Loucy (cell line): ENCODE measurements at regions not wholly inside any gene's neighbourhood (a gene's known extent, or its start where the extent isn't known, plus 50 kb on each side); places are given as distances from the start of the nearest gene placed in this dataset.
"Not testable (repeated sequence)": the region's sequence is repeated elsewhere in the genome, so short reads cannot be mapped to it uniquely, and the experiment has no call there.

Experiments used
- H2AFZ ChIP-seq: fragments of 200-600 bp; sonication (generic); 2 replicates; pipeline ENCODE4 v1.6.0; 2016; ENCODE audit warnings: antibody characterized with exemption, mild to moderate bottlenecking, low read length, moderate library complexity
- H3F3A ChIP-seq: fragments of 200-600 bp; 2 replicates; pipeline ENCODE4 v1.6.0; 2016; ENCODE audit warnings: antibody characterized with exemption, low read depth, mild to moderate bottlenecking
- H3K27me3 ChIP-seq: fragments of 200-600 bp; sonication (generic); 2 replicates; pipeline ENCODE4 v1.6.1; 2014; ENCODE audit warnings: low read length, mild to moderate bottlenecking; ENCODE audit not compliant: insufficient read depth, poor library complexity, severe bottlenecking
- H3K36me3 ChIP-seq: fragments of 200-600 bp; sonication (generic); 2 replicates; pipeline ENCODE4 v1.6.1; 2016; ENCODE audit warnings: low read length; ENCODE audit not compliant: insufficient read depth
- H3K4me1 ChIP-seq: fragments of 200-600 bp; sonication (generic); 2 replicates; pipeline ENCODE4 v1.5.1; 2014; ENCODE audit warnings: low read length, mild to moderate bottlenecking; ENCODE audit not compliant: insufficient read depth, poor library complexity, severe bottlenecking
- H3K4me2 ChIP-seq: fragments of 200-600 bp; sonication (generic); 2 replicates; pipeline ENCODE4 v1.6.0; 2014; ENCODE audit warnings: antibody characterized with exemption, low read length, low read depth, mild to moderate bottlenecking; ENCODE audit not compliant: poor library complexity, severe bottlenecking
- H3K4me3 ChIP-seq: fragments of 200-600 bp; sonication (generic); 2 replicates; pipeline ENCODE4 v1.5.1; 2014; ENCODE audit warnings: low read length, mild to moderate bottlenecking, mixed read lengths; ENCODE audit not compliant: poor library complexity, severe bottlenecking
- H3K79me2 ChIP-seq: fragments of 200-600 bp; sonication (generic); 2 replicates; pipeline ENCODE4 v1.6.1; 2014; ENCODE audit warnings: low read length; ENCODE audit not compliant: insufficient read depth
- H3K9ac ChIP-seq: fragments of 200-600 bp; sonication (generic); 2 replicates; pipeline ENCODE4 v1.6.0; 2014; ENCODE audit warnings: mild to moderate bottlenecking, low read depth, low read length, moderate library complexity; ENCODE audit not compliant: poor library complexity, severe bottlenecking
- H3K9me2 ChIP-seq: fragments of 200-600 bp; sonication (generic); replicated peaks from 2 replicates; pipeline ENCODE4 v1.6.1; 2016; ENCODE audit warnings: low read depth, low read length, mixed read lengths
- H3K9me3 ChIP-seq: fragments of 200-600 bp; sonication (generic); 2 replicates; pipeline ENCODE4 v1.6.1; 2014; ENCODE audit warnings: mild to moderate bottlenecking, antibody characterized with exemption, low read length, low read depth; ENCODE audit not compliant: insufficient read depth
- H4K20me1 ChIP-seq: fragments of 200-600 bp; sonication (generic); 2 replicates; pipeline ENCODE4 v1.6.0; 2014; ENCODE audit warnings: antibody characterized with exemption, low read length, mild to moderate bottlenecking; ENCODE audit not compliant: insufficient read depth, poor library complexity, severe bottlenecking
- EZH2phosphoT487 ChIP-seq: fragments of 200-600 bp; IDR thresholded peaks from 2 replicates; pipeline ENCODE4 v1.6.1; 2018; ENCODE audit warnings: antibody characterized with exemption, mild to moderate bottlenecking, moderate library complexity, borderline replicate concordance
- TF ChIP-seq, protein P1 (sequence below): fragments of 200-600 bp; sonication (generic); conservative IDR thresholded peaks from 2 replicates; pipeline ENCODE4 v1.5.1; 2014; ENCODE audit warnings: mild to moderate bottlenecking, antibody characterized with exemption, low read length

DNA sequence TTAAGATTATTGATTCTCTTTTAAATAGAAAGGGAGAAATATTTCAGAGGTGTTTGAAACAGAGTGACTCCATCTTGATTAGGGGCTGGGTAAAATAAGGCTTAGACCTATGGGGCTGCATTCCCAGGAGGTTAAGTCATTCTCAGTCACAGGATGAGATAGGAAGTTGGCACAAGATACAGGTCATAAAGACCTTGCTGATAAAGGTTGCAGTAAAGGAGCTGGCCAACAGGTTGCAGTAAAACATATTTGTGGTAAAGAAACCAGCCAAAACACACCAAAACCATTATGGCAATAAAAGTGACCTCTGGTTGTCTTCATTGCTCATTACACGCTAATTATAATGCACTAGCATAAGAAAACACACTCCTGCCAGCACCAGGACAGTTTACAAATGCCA, 165.0 kb downstream of the SPIN4 start:
- Histone ChIP-seq H3K9ac (no peak overlapping the region), H3K27me3 (no peaks in the 10 kb centered on the region), H3K4me3 (no peak overlapping the region), H2AFZ (no peak overlapping the region), H3K9me2 (no peaks in the 10 kb centered on the region), H3K36me3 (no peaks in the 10 kb centered on the region), H3K4me1 (no peaks in the 10 kb centered on the region), H3F3A (no peaks in the 10 kb centered on the region), H3K9me3 (no peaks in the 10 kb centered on the region), H3K4me2 (no peak overlapping the region), H4K20me1 (no peaks in the 10 kb centered on the region), H3K79me2 (no peaks in the 10 kb centered on the region)
- TF ChIP-seq, protein P1, sequence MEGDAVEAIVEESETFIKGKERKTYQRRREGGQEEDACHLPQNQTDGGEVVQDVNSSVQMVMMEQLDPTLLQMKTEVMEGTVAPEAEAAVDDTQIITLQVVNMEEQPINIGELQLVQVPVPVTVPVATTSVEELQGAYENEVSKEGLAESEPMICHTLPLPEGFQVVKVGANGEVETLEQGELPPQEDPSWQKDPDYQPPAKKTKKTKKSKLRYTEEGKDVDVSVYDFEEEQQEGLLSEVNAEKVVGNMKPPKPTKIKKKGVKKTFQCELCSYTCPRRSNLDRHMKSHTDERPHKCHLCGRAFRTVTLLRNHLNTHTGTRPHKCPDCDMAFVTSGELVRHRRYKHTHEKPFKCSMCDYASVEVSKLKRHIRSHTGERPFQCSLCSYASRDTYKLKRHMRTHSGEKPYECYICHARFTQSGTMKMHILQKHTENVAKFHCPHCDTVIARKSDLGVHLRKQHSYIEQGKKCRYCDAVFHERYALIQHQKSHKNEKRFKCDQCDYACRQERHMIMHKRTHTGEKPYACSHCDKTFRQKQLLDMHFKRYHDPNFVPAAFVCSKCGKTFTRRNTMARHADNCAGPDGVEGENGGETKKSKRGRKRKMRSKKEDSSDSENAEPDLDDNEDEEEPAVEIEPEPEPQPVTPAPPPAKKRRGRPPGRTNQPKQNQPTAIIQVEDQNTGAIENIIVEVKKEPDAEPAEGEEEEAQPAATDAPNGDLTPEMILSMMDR = no peak
- TF ChIP-seq EZH2phosphoT487 = no peak

GRCh38 chrX:63179852-63180251, 171.3 kb downstream of the SPIN4 start:
- not testable (repeated sequence) for H3F3A ChIP-seq, H3K9me2 ChIP-seq, H3K4me3 ChIP-seq, H3K9me3 ChIP-seq, H3K79me2 ChIP-seq, H3K36me3 ChIP-seq, H3K4me1 ChIP-seq, H3K4me2 ChIP-seq, H4K20me1 ChIP-seq, H2AFZ ChIP-seq, H3K9ac ChIP-seq, H3K27me3 ChIP-seq

DNA sequence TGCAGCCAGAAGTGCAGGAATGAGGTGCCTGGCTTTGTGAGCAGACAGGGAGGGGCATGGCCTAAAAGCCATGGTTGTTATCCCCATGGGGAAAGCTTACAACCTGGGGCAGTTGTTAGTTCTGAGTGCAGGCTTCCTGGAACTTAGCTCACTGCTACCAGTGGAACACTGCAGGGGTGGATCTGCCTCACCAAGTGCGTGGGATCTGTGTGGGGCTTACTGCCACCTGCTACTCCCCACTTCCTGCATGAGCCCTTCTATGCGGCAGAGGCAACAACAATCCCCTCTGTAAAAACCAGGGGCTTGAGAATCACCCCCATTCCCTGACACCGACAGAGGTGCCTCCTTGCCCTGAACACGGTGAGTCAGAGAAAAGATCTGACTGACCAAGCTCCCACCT, 174.6 kb downstream of the SPIN4 start:
- not testable (repeated sequence) for H4K20me1 ChIP-seq, H3K9me3 ChIP-seq, H3K79me2 ChIP-seq, H3K27me3 ChIP-seq, H3K4me2 ChIP-seq, H3K4me3 ChIP-seq, H3K36me3 ChIP-seq, H3K4me1 ChIP-seq, H3K9ac ChIP-seq, H3F3A ChIP-seq, H2AFZ ChIP-seq, H3K9me2 ChIP-seq

DNA sequence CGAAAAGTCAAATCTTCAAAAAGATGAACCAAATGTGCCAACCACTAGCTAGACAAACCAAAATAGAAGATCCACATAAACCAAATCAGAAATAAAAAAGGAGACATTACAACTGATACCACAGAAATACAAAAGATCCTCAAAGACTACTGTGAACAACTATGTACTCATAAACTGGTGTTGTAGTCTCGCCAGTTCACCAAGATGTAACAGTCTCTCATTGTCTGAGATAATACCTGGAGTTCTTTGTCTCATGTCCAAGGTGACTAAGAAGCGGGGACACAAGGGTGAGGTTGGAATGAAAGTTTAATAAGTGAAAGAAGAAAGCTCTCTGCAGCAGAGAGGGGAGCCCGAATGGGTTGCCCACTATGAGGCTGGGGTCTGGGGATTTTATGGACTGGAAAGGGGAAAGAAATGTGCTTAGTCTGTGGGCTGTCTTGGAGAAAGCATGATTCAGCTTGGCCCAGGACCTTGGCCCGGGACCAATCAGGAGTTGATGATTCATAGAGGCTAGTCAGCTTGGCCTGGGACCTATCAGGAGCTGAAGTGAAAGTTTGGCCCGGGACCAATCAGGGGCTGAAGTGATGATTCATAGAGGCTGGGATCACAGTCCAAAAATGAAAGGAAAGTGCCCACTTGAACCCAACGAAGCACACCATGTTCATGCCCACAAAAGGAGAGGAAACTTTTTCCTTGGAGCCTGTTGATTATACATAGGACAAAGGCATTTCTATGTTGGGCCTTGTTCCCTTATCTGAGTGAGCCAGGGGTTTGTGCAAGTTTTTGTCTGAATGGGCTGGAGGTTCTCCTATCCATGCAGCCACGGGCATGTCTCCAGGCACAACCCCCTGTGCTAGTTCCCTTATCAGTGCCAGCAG, 177.1 kb downstream of the SPIN4 start:
- not testable (repeated sequence) for H4K20me1 ChIP-seq, H3K4me2 ChIP-seq, H3K79me2 ChIP-seq

GRCh38 chrX:63169416-63169815, 181.7 kb downstream of the SPIN4 start:
- H3K27me3 ChIP-seq, H3K36me3 ChIP-seq, H2AFZ ChIP-seq, H3F3A ChIP-seq, H4K20me1 ChIP-seq, H3K9me2 ChIP-seq, H3K4me3 ChIP-seq, H3K79me2 ChIP-seq, H3K4me1 ChIP-seq, H3K9ac ChIP-seq, H3K4me2 ChIP-seq, H3K9me3 ChIP-seq: not testable (repeated sequence)

More for the DNA sequence above, 177.1 kb downstream of the SPIN4 start:
- H3F3A ChIP-seq, H3K36me3 ChIP-seq, H3K9me2 ChIP-seq, H3K9me3 ChIP-seq, H3K4me1 ChIP-seq, H3K4me3 ChIP-seq, H3K9ac ChIP-seq, H2AFZ ChIP-seq, H3K27me3 ChIP-seq: not testable (repeated sequence)

GRCh38 chrX:63168949-63169348, 182.2 kb downstream of the SPIN4 start:
- H3K4me2 ChIP-seq, H2AFZ ChIP-seq, H3K9ac ChIP-seq, H3F3A ChIP-seq, H3K36me3 ChIP-seq, H3K27me3 ChIP-seq, H3K4me3 ChIP-seq, H4K20me1 ChIP-seq, H3K4me1 ChIP-seq, H3K9me3 ChIP-seq, H3K9me2 ChIP-seq, H3K79me2 ChIP-seq: not testable (repeated sequence)
